Muscle layer of duodenum (tissue), 2 donors: ENCODE measurements at regions not wholly inside any gene's neighbourhood (a gene's known extent, or its start where the extent isn't known, plus 50 kb on each side); places are given as distances from the start of the nearest gene placed in this dataset.
"Not testable (repeated sequence)": the region's sequence is repeated elsewhere in the genome, so short reads cannot be mapped to it uniquely, and the experiment has no call there.

ENCODE experiments used
- H3K27ac ChIP-seq: one replicate; pipeline ENCODE4 v1.7.0; 2013; ENCODE audit warnings: mild to moderate bottlenecking, low read length
- H3K27me3 ChIP-seq: one replicate; pipeline ENCODE4 v1.7.0; 2013; ENCODE audit warnings: low read depth, mild to moderate bottlenecking, control low read depth, low read length
- H3K36me3 ChIP-seq, 2 donors: one replicate each; pipeline ENCODE4 v1.7.0; 2013; ENCODE audit warnings: low read length in 2 of 2, control low read depth in 1 of 2, mild to moderate bottlenecking in 1 of 2; ENCODE audit not compliant: insufficient read depth in 2 of 2, control insufficient read depth in 1 of 2
- H3K4me1 ChIP-seq, 2 donors: one replicate each; pipeline ENCODE4 v1.7.0; 2013; ENCODE audit warnings: low read length in 2 of 2, mild to moderate bottlenecking in 2 of 2, control low read depth in 1 of 2, moderate library complexity in 1 of 2; ENCODE audit not compliant: insufficient read depth in 2 of 2, control insufficient read depth in 1 of 2
- H3K4me3 ChIP-seq, 2 donors: one replicate each; pipeline ENCODE4 v1.7.0; 2013; ENCODE audit warnings: low read length in 2 of 2, low read depth in 1 of 2, mild to moderate bottlenecking in 1 of 2
- H3K9me3 ChIP-seq, 2 donors: one replicate each; pipeline ENCODE4 v1.7.0; 2013; ENCODE audit warnings: low read length in 2 of 2, control low read depth in 1 of 2, mild to moderate bottlenecking in 1 of 2; ENCODE audit not compliant: control insufficient read depth in 1 of 2
- donor health status: healthy.

- no peaks in the 10 kb centered on the region for H3K4me1 ChIP-seq
- no peaks in the 10 kb centered on the region for H3K27me3 ChIP-seq
- H3K4me3 ChIP-seq: no peak overlapping the region
- H3K27ac ChIP-seq: no peak overlapping the region
- H3K36me3 ChIP-seq: no peaks in the 10 kb centered on the region
- no peaks in the 10 kb centered on the region for H3K9me3 ChIP-seq
These were observed 268.5 kb upstream of the SFSWAP start for GRCh38 chr12:131442337-131442918.

- Histone ChIP-seq H3K27ac (no peak overlapping the region), H3K36me3 (no peaks in the 10 kb centered on the region), H3K9me3 (peaks cover 0 to 2% of the 10 kb centered on the region in 2 donors), H3K4me1 (no peaks in the 10 kb centered on the region), H3K4me3 (no peak overlapping the region), H3K27me3 (no peaks in the 10 kb centered on the region)
These were observed 267.6 kb upstream of the SFSWAP start for GRCh38 chr12:131443019-131444000.

DNA sequence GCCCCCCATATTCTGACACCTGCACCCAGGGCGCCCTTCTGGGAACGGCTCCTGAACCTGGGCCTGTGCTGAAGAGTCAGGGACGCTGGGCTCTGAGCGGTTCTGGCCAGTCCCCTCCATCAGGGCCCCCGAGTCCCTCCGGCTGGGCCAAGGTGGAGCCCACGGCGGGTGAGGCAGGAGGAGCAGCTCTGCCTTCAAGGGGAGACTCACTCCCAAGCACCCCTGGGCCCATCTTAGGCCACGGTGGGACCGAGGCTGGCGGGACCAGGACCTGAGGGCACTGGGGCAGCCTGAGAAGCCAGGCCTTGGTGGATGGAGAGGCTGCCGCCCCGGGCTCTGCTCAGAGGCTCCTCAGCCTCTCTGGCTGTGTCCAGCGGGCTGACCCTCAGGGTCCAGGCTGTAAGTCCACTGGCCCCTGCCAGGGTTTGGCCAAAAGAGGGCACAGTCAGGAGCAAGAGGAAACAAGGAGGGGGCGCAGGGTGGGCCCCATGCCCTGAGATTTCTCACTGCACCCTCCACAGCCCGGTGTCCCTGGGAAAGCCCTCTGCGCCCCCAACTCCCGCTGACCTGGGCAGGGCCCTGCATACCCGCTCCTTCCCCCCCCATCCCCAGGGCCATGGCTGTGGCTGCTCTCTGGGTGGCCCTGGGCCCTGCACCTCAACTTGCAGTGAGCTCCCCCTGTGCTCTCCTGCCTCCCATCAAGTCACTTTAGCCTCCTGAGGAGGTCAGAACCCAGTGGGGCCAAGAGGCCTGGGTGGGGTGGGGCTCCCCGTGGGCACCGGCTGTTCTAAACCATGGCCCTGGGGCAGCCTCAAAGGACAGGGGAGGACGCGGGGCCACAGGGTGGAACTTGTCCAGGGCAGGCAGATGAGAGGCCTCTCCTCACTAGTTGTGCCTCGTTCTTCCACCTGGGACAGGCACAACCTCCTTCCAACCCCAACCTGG, 266.4 kb upstream of the SFSWAP start:
- H3K27me3 ChIP-seq: no peaks in the 10 kb centered on the region
- H3K4me1 ChIP-seq: no peaks in the 10 kb centered on the region
- peaks cover 0 to 7% of the 10 kb centered on the region in 2 donors for H3K9me3 ChIP-seq
- no peak overlapping the region for H3K4me3 ChIP-seq
- no peaks in the 10 kb centered on the region for H3K36me3 ChIP-seq
- H3K27ac ChIP-seq: no peak overlapping the region

- no peak overlapping the region for H3K4me3 ChIP-seq
- H3K36me3 ChIP-seq: no peaks in the 10 kb centered on the region
- no peaks in the 10 kb centered on the region for H3K27me3 ChIP-seq
- peaks cover 0 to 12% of the 10 kb centered on the region in 2 donors for H3K9me3 ChIP-seq
- H3K27ac ChIP-seq: no peak overlapping the region
- no peaks in the 10 kb centered on the region for H3K4me1 ChIP-seq
These were observed 265.6 kb upstream of the SFSWAP start for GRCh38 chr12:131445184-131445774.

DNA sequence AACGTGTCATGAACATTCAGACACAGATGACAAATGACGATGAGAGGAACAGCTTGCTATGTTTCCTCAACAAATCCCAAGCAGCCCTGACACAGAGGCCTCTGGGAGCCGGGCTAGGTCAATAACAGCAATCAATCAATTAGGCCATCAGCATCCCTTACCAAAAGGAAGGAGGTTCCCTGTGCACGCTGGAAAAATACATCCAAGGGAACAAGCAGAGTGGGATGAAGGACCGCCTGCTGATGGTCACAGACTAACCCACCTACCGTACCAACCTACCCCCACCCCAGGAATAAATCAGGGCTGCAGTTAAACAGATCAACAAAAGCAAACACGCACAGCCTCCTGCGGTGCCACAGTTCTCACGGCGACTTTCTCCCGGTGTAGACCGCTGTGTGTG, 265.1 kb upstream of the SFSWAP start:
- no peaks in the 10 kb centered on the region for H3K4me1 ChIP-seq
- H3K27ac ChIP-seq: no peak overlapping the region
- H3K4me3 ChIP-seq: no peak overlapping the region
- H3K36me3 ChIP-seq: no peaks in the 10 kb centered on the region
- H3K27me3 ChIP-seq: no peaks in the 10 kb centered on the region
- peaks cover 0 to 17% of the 10 kb centered on the region in 2 donors for H3K9me3 ChIP-seq

GRCh38 chr12:131447636-131448035, 263.3 kb upstream of the SFSWAP start:
- not testable (repeated sequence) for H3K4me1 ChIP-seq, H3K36me3 ChIP-seq, H3K27ac ChIP-seq, H3K27me3 ChIP-seq, H3K4me3 ChIP-seq
- H3K9me3 ChIP-seq: peaks cover 0 to 22% of the 10 kb centered on the region in 2 donors

DNA sequence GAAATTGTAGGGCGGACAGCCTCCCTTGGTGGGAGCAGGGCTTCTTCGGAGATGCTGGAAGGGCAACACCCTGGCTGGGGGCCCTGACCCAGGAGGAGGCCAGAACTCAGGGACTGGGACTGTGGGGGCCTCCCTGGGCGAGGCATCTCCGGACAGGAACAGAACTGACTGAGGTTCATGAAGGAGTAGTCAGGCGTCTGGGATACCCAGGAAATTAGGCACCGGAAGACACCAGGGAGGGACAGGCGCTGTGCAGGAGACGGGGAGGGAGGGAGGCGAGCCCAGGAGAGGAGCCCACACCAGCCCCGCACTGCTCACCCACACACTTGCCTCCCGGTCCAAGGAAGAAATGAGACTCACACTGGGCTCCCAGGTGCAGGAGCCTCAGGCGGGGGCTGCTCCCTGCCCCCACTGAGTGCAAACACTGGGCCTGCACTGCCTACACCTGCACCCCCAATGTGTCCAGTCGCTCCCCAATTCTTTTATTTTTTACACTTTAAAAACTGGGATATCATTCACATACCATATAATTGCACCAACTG, 262.6 kb upstream of the SFSWAP start:
- Histone ChIP-seq H3K4me3 (no peak overlapping the region), H3K36me3 (no peaks in the 10 kb centered on the region), H3K27ac (no peak overlapping the region), H3K27me3 (no peaks in the 10 kb centered on the region), H3K4me1 (no peaks in the 10 kb centered on the region), H3K9me3 (peaks cover 0 to 22% of the 10 kb centered on the region in 2 donors)

GRCh38 chr12:131449027-131449426, 261.9 kb upstream of the SFSWAP start:
- H3K4me1 ChIP-seq: no peaks in the 10 kb centered on the region
- no peaks in the 10 kb centered on the region for H3K27me3 ChIP-seq
- no peaks in the 10 kb centered on the region for H3K36me3 ChIP-seq
- no peak overlapping the region for H3K4me3 ChIP-seq
- H3K27ac ChIP-seq: no peak overlapping the region
- peaks cover 0 to 22% of the 10 kb centered on the region in 2 donors for H3K9me3 ChIP-seq

DNA sequence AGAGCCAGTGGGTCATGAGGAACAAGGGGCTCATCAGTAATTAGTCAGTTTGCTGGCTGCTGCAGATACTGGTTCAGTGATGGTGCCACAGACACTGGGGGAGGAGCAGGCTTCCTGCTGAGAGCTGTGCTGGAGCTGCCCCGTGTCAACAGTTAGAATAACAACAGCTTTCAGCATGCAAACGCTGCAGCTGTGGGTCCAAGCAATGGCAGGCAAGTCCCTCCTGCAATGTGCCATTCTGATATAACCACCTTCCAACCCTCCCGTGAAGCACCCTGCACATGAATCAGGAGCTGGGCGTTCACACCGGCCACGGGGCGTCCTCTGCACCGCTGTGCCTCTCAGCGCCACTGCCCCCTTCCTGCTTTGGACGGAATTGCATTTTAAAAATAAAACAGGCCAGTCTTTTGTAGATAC, 258.4 kb upstream of the SFSWAP start:
- Histone ChIP-seq H3K27ac (no peak overlapping the region), H3K9me3 (peaks cover 0 to 22% of the 10 kb centered on the region in 2 donors), H3K27me3 (no peaks in the 10 kb centered on the region), H3K4me1 (no peaks in the 10 kb centered on the region), H3K4me3 (no peak overlapping the region), H3K36me3 (no peaks in the 10 kb centered on the region)

DNA sequence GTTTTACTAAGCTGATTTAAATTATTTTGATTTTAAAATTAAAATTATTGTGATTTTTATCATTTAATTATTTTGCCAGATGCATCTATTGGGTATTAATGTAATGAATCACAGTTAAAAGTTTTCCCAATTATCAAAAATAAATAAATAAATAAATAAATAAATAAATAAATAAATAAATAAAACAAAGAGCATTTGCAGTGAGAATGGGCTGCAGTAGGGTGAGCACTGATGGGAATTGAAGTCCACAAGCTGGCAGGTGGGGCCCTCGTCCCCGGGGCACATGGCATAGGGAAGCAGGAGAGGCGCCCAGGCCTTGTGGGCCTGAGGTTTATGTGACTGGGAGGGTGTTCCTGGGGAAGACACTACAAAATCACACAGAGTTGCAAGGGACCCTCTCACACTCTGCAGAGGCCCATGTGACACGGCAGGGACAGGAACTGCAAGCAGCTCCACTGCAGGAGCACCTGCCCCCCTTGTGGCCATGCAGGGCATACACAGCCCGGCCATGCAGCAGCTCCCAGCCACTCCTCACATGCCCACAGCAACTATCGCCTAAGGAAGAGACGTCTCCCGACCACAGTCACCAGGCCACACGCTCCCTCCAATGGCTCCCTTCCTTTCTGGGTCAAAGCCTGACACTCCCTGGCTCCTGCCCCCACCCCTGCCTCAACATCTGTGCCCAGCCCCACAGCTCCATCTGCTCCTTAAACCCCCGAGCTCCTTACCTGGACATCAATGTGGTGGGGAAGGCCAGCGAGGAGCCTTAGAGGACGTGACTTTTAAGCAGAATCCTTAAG, 256.3 kb upstream of the SFSWAP start:
- H3K27ac ChIP-seq: no peak overlapping the region
- H3K27me3 ChIP-seq: no peaks in the 10 kb centered on the region
- no peak overlapping the region for H3K4me3 ChIP-seq
- H3K9me3 ChIP-seq: peaks cover 0 to 15% of the 10 kb centered on the region in 2 donors
- no peaks in the 10 kb centered on the region for H3K4me1 ChIP-seq
- no peaks in the 10 kb centered on the region for H3K36me3 ChIP-seq
